K562 (cell line): ENCODE measurements at regions not wholly inside any gene's neighbourhood (a gene's known extent, or its start where the extent isn't known, plus 50 kb on each side); places are given as distances from the start of the nearest gene placed in this dataset.

Experiments used
- ATAC-seq: fragments of 200-7000 bp; cut with Tn5 transposase; 3 replicates; pipeline ENCODE4 v1.9.1; 2020; ENCODE audit warnings: moderate library complexity
- BruUV-seq: library from RNA; stranded (reverse); fragments of 400-500 nt; replicated peaks from 2 replicates; lab custom pipeline; 2021; lab: Mats Ljungman, UMichigan
- CTCF ChIA-PET: fragments of 300-600 bp; formaldehyde crosslinking; extraction: SDS; loops from one replicate; lab custom pipeline; 2021; ENCODE audit warnings: low intra/inter-chr PET ratio; lab: Yijun Ruan, JAX
- POLR2A ChIA-PET: fragments of 300-600, 350-650 bp; sonication (Branson Sonifier 250); formaldehyde crosslinking; extraction: SDS; loops from one replicate; lab custom pipeline; 2021; ENCODE audit warnings: antibody characterized with exemption, inconsistent platforms; lab: Yijun Ruan, JAX
- DNase-seq, 4 experiments: peaks; one replicate each; pipeline versions ENCODE4 v3.0.0 to v3.0.0-alpha.2; 2011 to 2018; ENCODE audit warnings: low spot score in 3 of 4, mixed read lengths in 3 of 4; ENCODE audit errors: extremely low read depth in 1 of 4
- FAIRE-seq: peaks from 2 replicates; lab custom pipeline; 2011; peaks lifted over from hg19 to GRCh38; lab: Jason Lieb, UNC
- H2AFZ ChIP-seq: 2 replicates; pipeline ENCODE4 v1.6.0; 2011; ENCODE audit warnings: low read depth, low read length, control low read depth, inconsistent platforms
- H3K27ac ChIP-seq: fragments of 200-600 bp; 3 replicates; pipeline ENCODE4 v1.8.0; 2011; ENCODE audit warnings: low read depth, mild to moderate bottlenecking, control low read depth, inconsistent platforms, low read length, moderate library complexity, mixed read lengths; ENCODE audit errors: extremely low read depth
- H3K27me3 ChIP-seq, 2 experiments: fragments of 300-600 bp in 1 of 2; 2 replicates in 1 of 2; 3 replicates in 1 of 2; pipeline versions ENCODE4 v1.6.0 to v1.8.0; 2011; ENCODE audit warnings: inconsistent platforms in 2 of 2, low read length in 2 of 2, mild to moderate bottlenecking in 1 of 2, mixed read lengths in 1 of 2, moderate library complexity in 1 of 2; ENCODE audit not compliant: control insufficient read depth in 2 of 2, insufficient read depth in 2 of 2
- H3K36me3 ChIP-seq: fragments of 300-600 bp; 3 replicates; pipeline ENCODE4 v1.8.0; 2011; ENCODE audit warnings: mild to moderate bottlenecking, low read length, inconsistent platforms; ENCODE audit not compliant: control insufficient read depth, insufficient read depth
- H3K4me1 ChIP-seq, 2 experiments: fragments of 200-600 bp in 1 of 2; replicated peaks in 1 of 2; 2 replicates in 1 of 2; 3 replicates in 1 of 2; pipeline versions ENCODE4 v1.5.1 to v1.8.0; 2011; ENCODE audit warnings: inconsistent platforms in 2 of 2, low read length in 2 of 2, mild to moderate bottlenecking in 1 of 2, mixed read lengths in 1 of 2, moderate library complexity in 1 of 2; ENCODE audit not compliant: control insufficient read depth in 2 of 2, insufficient read depth in 2 of 2
- H3K4me2 ChIP-seq: 2 replicates; pipeline ENCODE4 v1.6.1; 2011; ENCODE audit warnings: low read length, control low read depth, inconsistent platforms, mixed read lengths; ENCODE audit not compliant: insufficient read depth
- H3K4me3 ChIP-seq: fragments of 200-600 bp; sonication (generic), shearing (Covaris generic); 2 replicates; pipeline ENCODE4 v1.5.1; 2016; ENCODE audit warnings: control low read depth, inconsistent platforms
- H3K79me2 ChIP-seq: fragments of 200-600 bp; 3 replicates; pipeline ENCODE4 v1.8.0; 2011; ENCODE audit warnings: low read length, inconsistent platforms; ENCODE audit not compliant: control insufficient read depth, insufficient read depth
- H3K9ac ChIP-seq, 2 experiments: 2 replicates each; pipeline versions ENCODE4 v1.6.0 to v1.6.1; 2011; ENCODE audit warnings: low read depth in 2 of 2, low read length in 2 of 2, control low read depth in 1 of 2, inconsistent platforms in 1 of 2, mild to moderate bottlenecking in 1 of 2, mixed read lengths in 1 of 2; ENCODE audit not compliant: insufficient read depth in 1 of 2
- H3K9me1 ChIP-seq: one replicate; pipeline ENCODE4 v1.6.0; 2011; ENCODE audit warnings: inconsistent platforms, mild to moderate bottlenecking, low read length, moderate library complexity; ENCODE audit not compliant: control insufficient read depth, insufficient read depth
- H3K9me3 ChIP-seq: replicated peaks from 2 replicates; pipeline ENCODE4 v1.5.1; 2011; ENCODE audit warnings: low read depth, low read length, inconsistent platforms; ENCODE audit not compliant: control insufficient read depth, insufficient read depth
- H4K20me1 ChIP-seq: replicated peaks from 2 replicates; pipeline ENCODE4 v1.6.1; 2011; ENCODE audit warnings: low read length, inconsistent platforms, mixed read lengths; ENCODE audit not compliant: control insufficient read depth, insufficient read depth
- FOXP4 ChIP-seq: sonication (generic); formaldehyde crosslinking; IDR thresholded peaks from 2 replicates; pipeline ENCODE4 v1.8.0; 2022; ENCODE audit warnings: mild to moderate bottlenecking, missing genetic modification reagents, borderline replicate concordance
- GTF2B ChIP-seq: IDR thresholded peaks from 2 replicates; pipeline ENCODE4 v1.6.1; 2011; ENCODE audit not compliant: insufficient read length; ENCODE audit errors: extremely low read depth
- KDM5B ChIP-seq: fragments of 200-600 bp; sonication (generic); IDR thresholded peaks from 2 replicates; pipeline ENCODE4 v1.6.1; 2012; ENCODE audit warnings: low read depth, mild to moderate bottlenecking, moderate library complexity, low read length, control low read depth, inconsistent platforms; ENCODE audit not compliant: insufficient replicate concordance
- KLF13 ChIP-seq: fragments of 450-650 bp; IDR thresholded peaks from 2 replicates; pipeline ENCODE4 v1.6.1; 2016; ENCODE audit warnings: missing genetic modification characterization, low read depth, mild to moderate bottlenecking, missing compliant biosample characterization, moderate library complexity, borderline replicate concordance
- POU5F1 ChIP-seq: fragments of 150-350 bp; IDR thresholded peaks from 2 replicates; pipeline ENCODE4 v1.6.1; 2014; ENCODE audit warnings: borderline replicate concordance, low read length, low read depth, mild to moderate bottlenecking; ENCODE audit not compliant: partially characterized antibody
- ZBTB11 ChIP-seq, 3 experiments: fragments of 200-800 bp in 1 of 3; fragments of 250-450 bp in 1 of 3; fragments of 450-650 bp in 1 of 3; sonication (Bioruptor Pico) in 1 of 3; sonication (Bioruptor generic) in 1 of 3; formaldehyde crosslinking in 1 of 3; IDR thresholded peaks; 2 replicates each; pipeline versions ENCODE4 v1.6.1 to v1.8.0; 2016 to 2022; ENCODE audit warnings: mild to moderate bottlenecking in 2 of 3, missing genetic modification characterization in 2 of 3, missing compliant biosample characterization in 1 of 3, moderate library complexity in 1 of 3
- ZBTB49 ChIP-seq: sonication (generic); formaldehyde crosslinking; IDR thresholded peaks from 2 replicates; pipeline ENCODE4 v1.8.0; 2022; ENCODE audit warnings: missing genetic modification reagents, mild to moderate bottlenecking, borderline replicate concordance
- ZFPM2 ChIP-seq: fragments of 250-450 bp; sonication (Bioruptor Pico); IDR thresholded peaks from 2 replicates; pipeline ENCODE4 v1.5.1; 2022; ENCODE audit warnings: mild to moderate bottlenecking
- WGBS: fragments of 100-300 bp; shearing (Covaris generic); methylation state at CpG from one replicate; pipeline ENCODE4 v1.1.6; 2016; ENCODE audit warnings: low coverage, mixed read lengths; ENCODE audit not compliant: insufficient coverage; ENCODE audit errors: missing lambda C conversion rate; 5-methylcytosine and 5-hydroxymethylcytosine counted together
- in situ Hi-C: fragments of 300-500 bp; cut with MboI; formaldehyde crosslinking; loops from 4 replicates; pipeline ENCODE4 v1.15.0; 2018; ENCODE audit warnings: inconsistent platforms, mixed read lengths
- intact Hi-C: fragments of 100-400 bp; cut with micrococcal nuclease; formaldehyde crosslinking; loops from 2 replicates; pipeline ENCODE4 v1.14.2; 2022

GRCh38 chrX:73963682-73964081, 111.2 kb upstream of the XIST start (continued):
- no peak for TF ChIP-seq ZBTB11 (CRISPR knock-in tag; IDR thresholded peaks at IDR 0.05)
- TF ChIP-seq KDM5B = no peak
- TF ChIP-seq, all 486 proteins: peak for 0

- Histone ChIP-seq H3K9me1 (no peaks in the 10 kb centered on the region), H3K4me2 (no peak overlapping the region), H3K9me3 (no peaks in the 10 kb centered on the region), H3K36me3 (peaks cover 31% of the 10 kb centered on the region; the same call in 2 of the 3 replicates), H3K27me3 (no peaks in the 10 kb centered on the region), H3K9ac (no peak overlapping the region), H3K4me3 (no peak overlapping the region), H3K79me2 (peaks cover 73% of the 10 kb centered on the region), H2AFZ (no peak overlapping the region), H3K4me1 (no peaks in the 10 kb centered on the region; a peak in 1 of 5 replicates), H4K20me1 (no peaks in the 10 kb centered on the region), H3K27ac (no peak overlapping the region)
- in situ Hi-C loops (no loop called here), intact Hi-C loops (no loop called here)
- DNase-seq = no peak
- no peak for ATAC-seq
- no peak for FAIRE-seq
- whole genome bisulfite sequencing = 90% methylated on average over 7 of the region's 8 CpGs
- POLR2A ChIA-PET = no interaction called here
- CTCF ChIA-PET = no interaction called here
- no TSS peak for BruUV-seq
- TF ChIP-seq GTF2B (no peak), ZFPM2 (no peak), POU5F1 (no peak), ZBTB49 (CRISPR knock-in tag) (no peak), KLF13 (tag) (no peak), FOXP4 (CRISPR knock-in tag) (no peak)
Observed at GRCh38 chrX:73962948-73963347, 110.4 kb upstream of the XIST start.
